Thyroid gland (tissue), 4 donors: ENCODE measurements at regions not wholly inside any gene's neighbourhood (a gene's known extent, or its start where the extent isn't known, plus 50 kb on each side); places are given as distances from the start of the nearest gene placed in this dataset.

ENCODE experiments used
- CTCF ChIP-seq, 6 experiments: fragments of 200-600 bp in 3 of 6; fragments of 450-650 bp in 3 of 6; sonication (generic) in 3 of 6; IDR thresholded peaks; one replicate each; pipeline ENCODE4 v1.5.1; 2016 to 2019; ENCODE audit warnings: antibody characterized with exemption in 6 of 6, mild to moderate bottlenecking in 2 of 6, inconsistent platforms in 1 of 6, moderate library complexity in 1 of 6
- POLR2A ChIP-seq, 2 donors: fragments of 450-650 bp; IDR thresholded peaks; one replicate each; pipeline ENCODE4 v1.6.1; 2017; ENCODE audit warnings: antibody characterized with exemption in 2 of 2, mild to moderate bottlenecking in 2 of 2, moderate library complexity in 1 of 2

- TF ChIP-seq CTCF (IDR thresholded peaks at IDR 0.05) (no peak), POLR2A (IDR thresholded peaks at IDR 0.05) (no peak)
Measured at GRCh38 chr5:174259696-174260420, 214.4 kb downstream of the NSG2 start.
